CD4-positive, alpha-beta T cell (primary cell): ENCODE measurements at regions not wholly inside any gene's neighbourhood (a gene's known extent, or its start where the extent isn't known, plus 50 kb on each side); places are given as distances from the start of the nearest gene placed in this dataset.
"Not testable (repeated sequence)": the region's sequence is repeated elsewhere in the genome, so short reads cannot be mapped to it uniquely, and the experiment has no call there.

ENCODE experiments used
- ATAC-seq: fragments of 200-7000 bp; cut with Tn5 transposase; one replicate; pipeline ENCODE4 v1.10.0; 2022; ENCODE audit warnings: mild to moderate bottlenecking; ENCODE audit not compliant: poor library complexity
- CTCF ChIA-PET: fragments of 350-600 bp; sonication (Branson Sonifier 250); formaldehyde crosslinking; loops from one replicate; lab custom pipeline; 2021; ENCODE audit warnings: antibody characterized with exemption, inconsistent platforms; lab: Charles Lee
- POLR2A ChIA-PET: fragments of 350-600 bp; sonication (Branson Sonifier 250); formaldehyde crosslinking; loops from one replicate; lab custom pipeline; 2021; ENCODE audit warnings: antibody characterized with exemption, inconsistent platforms; lab: Charles Lee
- DNase-seq, 14 experiments: peaks; one replicate each; pipeline ENCODE4 v3.0.0-alpha.2; 2013 to 2020; ENCODE audit warnings: mixed read lengths in 2 of 14
- H3K27ac ChIP-seq, 2 donors: one replicate each; pipeline versions ENCODE4 v1.5.1 to v1.7.0; 2013; ENCODE audit warnings: low read length in 2 of 2, low read depth in 1 of 2, mild to moderate bottlenecking in 1 of 2
- H3K27me3 ChIP-seq, 2 experiments: 1 replicate in 1 of 2; 2 replicates in 1 of 2; pipeline versions ENCODE4 v1.6.1 to v1.7.0; 2013; ENCODE audit warnings: low read length in 2 of 2, control low read depth in 1 of 2, mild to moderate bottlenecking in 1 of 2, moderate library complexity in 1 of 2; ENCODE audit not compliant: insufficient read depth in 2 of 2, control insufficient read depth in 1 of 2
- H3K36me3 ChIP-seq: one replicate; pipeline ENCODE4 v1.6.1; 2013; ENCODE audit warnings: low read length, control low read depth; ENCODE audit not compliant: insufficient read depth
- H3K4me1 ChIP-seq: one replicate; pipeline ENCODE4 v1.6.1; 2013; ENCODE audit warnings: low read length, control low read depth; ENCODE audit not compliant: insufficient read depth
- H3K4me3 ChIP-seq: one replicate; pipeline ENCODE4 v1.5.1; 2013; ENCODE audit warnings: mild to moderate bottlenecking, low read length, moderate library complexity
- H3K9me3 ChIP-seq, 2 experiments: 1 replicate in 1 of 2; 2 replicates in 1 of 2; pipeline versions ENCODE4 v1.6.1 to v1.7.0; 2013; ENCODE audit warnings: low read length in 2 of 2, mild to moderate bottlenecking in 2 of 2, control low read depth in 1 of 2, moderate library complexity in 1 of 2; ENCODE audit not compliant: control insufficient read depth in 1 of 2, insufficient read depth in 1 of 2
- H3K27ac Mint-ChIP-seq: one replicate; pipeline ENCODE4 v1.8.0; 2020; ENCODE audit warnings: mixed read lengths
- H3K27me3 Mint-ChIP-seq: one replicate; pipeline ENCODE4 v1.8.0; 2021; ENCODE audit warnings: mixed read lengths
- H3K36me3 Mint-ChIP-seq: one replicate; pipeline ENCODE4 v1.8.0; 2021; ENCODE audit warnings: low read depth, mixed read lengths
- H3K4me1 Mint-ChIP-seq: one replicate; pipeline ENCODE4 v1.8.0; 2021; ENCODE audit warnings: low read depth, mixed read lengths
- H3K4me3 Mint-ChIP-seq: one replicate; pipeline ENCODE4 v1.8.0; 2020; ENCODE audit warnings: mild to moderate bottlenecking, mixed read lengths
- H3K9me3 Mint-ChIP-seq: one replicate; pipeline ENCODE4 v1.8.0; 2020; ENCODE audit warnings: mixed read lengths
- intact Hi-C, 2 experiments: fragments of 100-400 bp; cut with DNase I in 1 of 2; cut with micrococcal nuclease in 1 of 2; formaldehyde crosslinking; loops; one replicate each; pipeline versions ENCODE4 v1.15.1 to v1.9.0; 2023 to 2025; cut with DNase I, micrococcal nuclease
- TF ChIP-seq, protein P1 (sequence below): fragments of 200-600 bp; IDR thresholded peaks from one replicate; pipeline ENCODE4 v1.8.0; 2022; ENCODE audit warnings: antibody characterized with exemption, mild to moderate bottlenecking

DNA sequence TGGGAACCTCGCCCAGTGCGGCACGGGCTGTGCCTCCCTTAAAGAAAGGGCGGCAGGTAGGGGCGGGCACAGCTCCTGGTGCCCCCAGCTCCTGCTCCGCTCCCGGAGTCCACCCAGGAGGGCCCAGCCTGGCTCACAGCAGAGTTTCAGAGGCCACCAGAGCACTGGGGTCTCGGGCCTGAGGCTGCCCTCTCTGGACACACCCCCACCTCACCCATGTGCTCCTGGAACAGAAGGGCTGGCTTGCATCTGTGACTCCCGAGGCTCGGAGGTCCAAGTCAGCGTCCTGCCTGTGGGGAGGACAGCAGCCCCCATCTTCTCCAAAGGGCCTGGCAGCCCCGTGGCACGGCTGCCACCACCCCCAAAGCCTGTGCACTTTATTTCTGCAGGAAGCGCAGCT is 62.7 kb downstream of the RBFOX3 start:
- H3K9me3 Mint-ChIP-seq: no peaks in the 10 kb centered on the region
- H3K4me3 ChIP-seq: no peak overlapping the region

DNA sequence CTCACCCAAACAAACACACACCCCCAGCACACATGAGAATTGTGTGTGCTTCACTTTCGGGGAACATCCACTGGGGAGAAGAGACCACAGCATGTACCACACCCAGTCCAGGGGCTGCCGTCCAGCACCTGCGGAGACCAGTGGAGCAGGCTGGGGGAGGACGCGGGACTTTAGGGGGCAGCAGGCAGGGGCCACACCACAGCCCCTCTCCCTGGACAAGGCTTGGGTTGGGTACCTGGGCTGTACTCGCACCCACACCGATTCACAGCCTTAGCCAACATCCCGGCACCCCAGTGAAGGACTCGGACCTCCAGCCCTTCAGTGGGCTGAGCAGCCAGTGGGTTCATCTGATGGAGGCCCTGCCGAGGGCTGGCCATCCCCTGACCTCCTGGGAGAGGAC is 63.3 kb downstream of the RBFOX3 start:
- Histone ChIP-seq H3K27ac (no peak overlapping the region), H3K9me3 (no peaks in the 10 kb centered on the region), H3K27me3 (no peaks in the 10 kb centered on the region), H3K36me3 (no peaks in the 10 kb centered on the region), H3K4me3 (no peak overlapping the region), H3K4me1 (no peaks in the 10 kb centered on the region)
- peaks cover 19% of the 10 kb centered on the region for H3K27me3 Mint-ChIP-seq
- ATAC-seq (no peak), DNase-seq (no peak)
- POLR2A ChIA-PET: no interaction called here
- CTCF ChIA-PET: no interaction called here
- no peak overlapping the region for H3K27ac Mint-ChIP-seq
- H3K4me3 Mint-ChIP-seq: no peak overlapping the region
- H3K9me3 Mint-ChIP-seq: no peaks in the 10 kb centered on the region
- H3K4me1 Mint-ChIP-seq: no peaks in the 10 kb centered on the region
- no peaks in the 10 kb centered on the region for H3K36me3 Mint-ChIP-seq
- TF ChIP-seq, protein P1, sequence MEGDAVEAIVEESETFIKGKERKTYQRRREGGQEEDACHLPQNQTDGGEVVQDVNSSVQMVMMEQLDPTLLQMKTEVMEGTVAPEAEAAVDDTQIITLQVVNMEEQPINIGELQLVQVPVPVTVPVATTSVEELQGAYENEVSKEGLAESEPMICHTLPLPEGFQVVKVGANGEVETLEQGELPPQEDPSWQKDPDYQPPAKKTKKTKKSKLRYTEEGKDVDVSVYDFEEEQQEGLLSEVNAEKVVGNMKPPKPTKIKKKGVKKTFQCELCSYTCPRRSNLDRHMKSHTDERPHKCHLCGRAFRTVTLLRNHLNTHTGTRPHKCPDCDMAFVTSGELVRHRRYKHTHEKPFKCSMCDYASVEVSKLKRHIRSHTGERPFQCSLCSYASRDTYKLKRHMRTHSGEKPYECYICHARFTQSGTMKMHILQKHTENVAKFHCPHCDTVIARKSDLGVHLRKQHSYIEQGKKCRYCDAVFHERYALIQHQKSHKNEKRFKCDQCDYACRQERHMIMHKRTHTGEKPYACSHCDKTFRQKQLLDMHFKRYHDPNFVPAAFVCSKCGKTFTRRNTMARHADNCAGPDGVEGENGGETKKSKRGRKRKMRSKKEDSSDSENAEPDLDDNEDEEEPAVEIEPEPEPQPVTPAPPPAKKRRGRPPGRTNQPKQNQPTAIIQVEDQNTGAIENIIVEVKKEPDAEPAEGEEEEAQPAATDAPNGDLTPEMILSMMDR: no peak
- intact Hi-C loops: no loop called here

More for the DNA sequence above, 62.7 kb downstream of the RBFOX3 start:
- H3K4me1 Mint-ChIP-seq: no peaks in the 10 kb centered on the region
- no peak for ATAC-seq
- no peaks in the 10 kb centered on the region for H3K27me3 ChIP-seq
- intact Hi-C loops: no loop called here
- no peaks in the 10 kb centered on the region for H3K36me3 Mint-ChIP-seq
- no peaks in the 10 kb centered on the region for H3K9me3 ChIP-seq
- H3K27me3 Mint-ChIP-seq: peaks cover 19% of the 10 kb centered on the region
- H3K36me3 ChIP-seq: no peaks in the 10 kb centered on the region
- no peak overlapping the region for H3K4me3 Mint-ChIP-seq
- no peak overlapping the region for H3K27ac ChIP-seq
- H3K27ac Mint-ChIP-seq: no peak overlapping the region
- CTCF ChIA-PET: no interaction called here
- TF ChIP-seq, protein P1: no peak
- DNase-seq: no peak
- POLR2A ChIA-PET: no interaction called here
- no peaks in the 10 kb centered on the region for H3K4me1 ChIP-seq

DNA sequence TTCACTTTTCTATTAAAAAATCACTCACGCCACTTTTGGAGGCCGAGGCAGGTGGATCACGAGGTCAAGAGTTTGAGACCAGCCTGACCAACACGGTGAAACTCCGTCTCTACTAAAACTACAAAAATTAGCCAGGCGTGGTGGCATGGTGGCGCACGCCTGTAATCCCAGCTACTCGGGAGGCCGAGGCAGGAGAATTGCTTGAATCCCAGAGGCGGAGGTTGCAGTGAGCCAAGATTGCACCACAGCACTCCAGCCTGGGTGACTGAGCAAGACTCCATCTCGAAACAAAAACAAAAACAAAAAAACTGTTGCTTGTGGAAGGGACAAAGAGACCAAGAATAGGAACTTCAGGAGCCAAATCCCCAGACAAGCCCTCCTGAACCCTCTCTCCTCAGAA is 63.7 kb downstream of the RBFOX3 start:
- H3K4me1 Mint-ChIP-seq, intact Hi-C loops, H3K27me3 ChIP-seq, H3K9me3 Mint-ChIP-seq, H3K4me3 ChIP-seq, ATAC-seq, H3K36me3 ChIP-seq, H3K27ac Mint-ChIP-seq, H3K4me3 Mint-ChIP-seq, POLR2A ChIA-PET, H3K27ac ChIP-seq, H3K36me3 Mint-ChIP-seq, CTCF ChIA-PET, DNase-seq, H3K9me3 ChIP-seq, H3K4me1 ChIP-seq: not testable (repeated sequence)
- H3K27me3 Mint-ChIP-seq: peaks cover 19% of the 10 kb centered on the region

DNA sequence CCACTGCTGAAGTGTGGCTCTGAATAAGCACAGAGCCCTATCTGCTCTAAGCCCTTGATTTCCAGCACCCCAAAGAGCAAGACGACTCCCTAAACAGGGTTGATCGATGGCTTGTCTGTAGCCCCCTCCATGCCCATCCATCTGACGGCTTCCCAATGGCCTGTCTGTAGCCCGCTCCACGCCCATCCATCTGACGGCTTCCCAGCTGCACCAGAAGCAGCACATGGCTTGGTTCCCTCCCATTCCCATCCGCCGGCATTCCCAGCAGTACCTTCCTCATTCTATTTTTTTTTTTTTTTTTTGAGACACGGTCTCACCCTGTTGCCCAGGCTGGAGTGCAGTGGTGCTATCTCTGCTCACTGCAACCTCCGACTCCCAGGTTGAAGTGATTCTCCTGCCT is 64.5 kb downstream of the RBFOX3 start:
- intact Hi-C loops: no loop called here
- H3K27me3 ChIP-seq: no peaks in the 10 kb centered on the region
- ChIA-PET CTCF (no interaction called here), POLR2A (no interaction called here)
- peaks cover 19% of the 10 kb centered on the region for H3K27me3 Mint-ChIP-seq
- H3K9me3 ChIP-seq: no peaks in the 10 kb centered on the region
- no peaks in the 10 kb centered on the region for H3K36me3 ChIP-seq
- no peaks in the 10 kb centered on the region for H3K4me1 Mint-ChIP-seq
- H3K27ac ChIP-seq: no peak overlapping the region
- H3K4me3 ChIP-seq: no peak overlapping the region
- H3K4me1 ChIP-seq: no peaks in the 10 kb centered on the region
- no peak overlapping the region for H3K4me3 Mint-ChIP-seq
- DNase-seq (no peak), ATAC-seq (no peak)
- no peaks in the 10 kb centered on the region for H3K9me3 Mint-ChIP-seq
- TF ChIP-seq, protein P1: no peak
- no peaks in the 10 kb centered on the region for H3K36me3 Mint-ChIP-seq
- no peak overlapping the region for H3K27ac Mint-ChIP-seq
